ENCODE measurements at regions not wholly inside any gene's neighbourhood (a gene's known extent, or its start where the extent isn't known, plus 50 kb on each side); places are given as distances from the start of the nearest gene placed in this dataset.
"Not testable (repeated sequence)": the region's sequence is repeated elsewhere in the genome, so short reads cannot be mapped to it uniquely, and the experiment has no call there.

DNA sequence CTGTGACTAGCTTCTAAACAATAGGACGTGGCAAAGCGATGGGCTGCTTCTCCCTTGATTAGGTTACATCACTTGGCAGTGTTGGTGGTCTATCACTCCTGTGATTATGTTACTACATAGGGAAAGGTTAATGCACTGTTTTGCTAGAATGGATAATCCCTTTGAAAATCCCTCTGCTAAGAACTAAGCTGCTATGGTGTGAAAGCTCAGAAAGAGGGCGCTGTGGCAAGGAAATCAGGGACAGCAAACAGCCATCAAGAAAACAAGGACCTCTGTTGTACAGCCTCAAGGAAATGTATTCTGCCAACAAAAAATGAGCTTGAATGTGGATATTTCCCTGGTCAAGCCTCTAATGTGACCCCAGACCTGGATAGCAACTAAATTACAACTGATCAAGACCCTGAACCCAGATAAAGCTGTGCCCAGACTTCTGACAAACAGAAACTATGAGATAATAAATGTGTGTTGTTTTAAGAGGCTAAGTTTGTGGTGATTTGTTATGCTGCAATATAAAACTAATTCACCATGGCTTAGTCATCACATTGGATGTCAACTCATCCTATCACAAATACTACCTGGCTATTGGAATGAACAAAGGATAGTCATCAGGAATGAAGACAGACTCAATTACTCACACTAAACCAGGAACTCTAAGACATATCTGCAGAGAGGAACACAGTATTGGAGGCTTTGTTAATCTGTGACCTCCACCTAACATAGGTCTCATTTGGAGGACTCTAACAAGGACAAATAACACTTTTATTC is 1215.9 kb downstream of the EFNA5 start:
- Histone ChIP-seq H3K9me3 (no peaks in the 10 kb centered on the region), H3K36me3 (no peaks in the 10 kb centered on the region), H3K27ac (no peak overlapping the region), H3K4me3 (no peak overlapping the region), H3K4me1 (no peaks in the 10 kb centered on the region), H3K27me3 (no peaks in the 10 kb centered on the region)
- DNase-seq: peak in 1 of 2 donors; percentile 26
- no peak for TF ChIP-seq POLR2AphosphoS5 (IDR thresholded peaks at IDR 0.05)
- no peak for TF ChIP-seq EP300 (IDR thresholded peaks at IDR 0.05)
- TF ChIP-seq, protein P1, sequence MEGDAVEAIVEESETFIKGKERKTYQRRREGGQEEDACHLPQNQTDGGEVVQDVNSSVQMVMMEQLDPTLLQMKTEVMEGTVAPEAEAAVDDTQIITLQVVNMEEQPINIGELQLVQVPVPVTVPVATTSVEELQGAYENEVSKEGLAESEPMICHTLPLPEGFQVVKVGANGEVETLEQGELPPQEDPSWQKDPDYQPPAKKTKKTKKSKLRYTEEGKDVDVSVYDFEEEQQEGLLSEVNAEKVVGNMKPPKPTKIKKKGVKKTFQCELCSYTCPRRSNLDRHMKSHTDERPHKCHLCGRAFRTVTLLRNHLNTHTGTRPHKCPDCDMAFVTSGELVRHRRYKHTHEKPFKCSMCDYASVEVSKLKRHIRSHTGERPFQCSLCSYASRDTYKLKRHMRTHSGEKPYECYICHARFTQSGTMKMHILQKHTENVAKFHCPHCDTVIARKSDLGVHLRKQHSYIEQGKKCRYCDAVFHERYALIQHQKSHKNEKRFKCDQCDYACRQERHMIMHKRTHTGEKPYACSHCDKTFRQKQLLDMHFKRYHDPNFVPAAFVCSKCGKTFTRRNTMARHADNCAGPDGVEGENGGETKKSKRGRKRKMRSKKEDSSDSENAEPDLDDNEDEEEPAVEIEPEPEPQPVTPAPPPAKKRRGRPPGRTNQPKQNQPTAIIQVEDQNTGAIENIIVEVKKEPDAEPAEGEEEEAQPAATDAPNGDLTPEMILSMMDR (IDR thresholded peaks at IDR 0.05): peak in 4 of 6 experiments; percentile 13 to 37 (median 28)
- no peak for TF ChIP-seq POLR2A (IDR thresholded peaks at IDR 0.05)
- ATAC-seq (ENCODE audit: low FRiP score in 2 of 2): no peak
- 40 to 57% methylated on average over 3 of the region's 3 CpGs for WGBS, 2 donors

DNA sequence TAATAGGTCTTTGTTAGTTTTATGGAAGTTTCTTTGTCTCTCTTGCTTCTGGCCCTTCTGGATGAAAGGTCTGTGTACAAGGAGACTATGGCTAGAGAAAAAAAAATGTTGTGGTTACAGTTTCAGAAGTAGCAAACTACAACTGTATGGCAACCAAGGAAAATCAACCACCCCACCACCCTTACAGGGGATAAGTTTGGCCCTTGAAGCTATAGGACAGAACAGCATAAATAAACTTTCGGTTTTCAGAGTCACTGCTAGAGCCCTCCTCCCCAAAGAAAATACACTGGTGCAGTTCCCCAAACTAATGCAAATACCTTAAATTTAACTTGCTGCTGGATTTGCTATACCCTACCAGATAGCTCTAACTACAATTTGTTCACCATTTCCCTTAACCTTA is 1216.7 kb downstream of the EFNA5 start:
- DNase-seq: no peak
- ATAC-seq (ENCODE audit: low FRiP score in 2 of 2): no peak
- no peaks in the 10 kb centered on the region for H3K9me3 ChIP-seq
- no peaks in the 10 kb centered on the region for H3K27me3 ChIP-seq
- no peaks in the 10 kb centered on the region for H3K4me1 ChIP-seq
- H3K36me3 ChIP-seq: no peaks in the 10 kb centered on the region
- no peak overlapping the region for H3K4me3 ChIP-seq
- TF ChIP-seq, protein P1 (IDR thresholded peaks at IDR 0.05): no peak
- TF ChIP-seq EP300 (IDR thresholded peaks at IDR 0.05) (no peak), POLR2A (IDR thresholded peaks at IDR 0.05) (no peak), POLR2AphosphoS5 (IDR thresholded peaks at IDR 0.05) (no peak)
- H3K27ac ChIP-seq: no peak overlapping the region
- 88 to 92% methylated on average over 1 of the region's 1 CpG for WGBS, 2 donors

DNA sequence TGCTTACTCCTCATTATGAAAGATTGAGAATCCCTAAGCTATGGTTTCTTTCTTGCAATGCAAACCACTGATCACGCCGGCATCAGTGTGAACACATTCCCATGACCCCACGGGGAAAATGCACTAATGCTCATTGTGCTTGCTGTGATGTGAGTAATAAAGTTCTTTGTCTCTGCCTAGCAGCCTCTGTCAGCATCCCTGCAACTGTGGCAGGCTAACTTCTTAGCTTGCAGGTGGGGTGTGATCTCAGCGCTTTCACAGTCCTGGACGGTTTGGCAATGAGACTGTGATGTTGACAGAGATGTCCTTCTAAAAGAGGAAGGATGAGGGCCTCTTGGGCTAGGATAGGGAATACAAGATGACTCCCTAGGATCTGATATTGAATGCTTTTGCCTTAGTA is 1218.7 kb downstream of the EFNA5 start:
- no peak overlapping the region for H3K4me3 ChIP-seq
- DNase-seq (no peak), ATAC-seq (ENCODE audit: low FRiP score in 2 of 2) (no peak)
- no peaks in the 10 kb centered on the region for H3K9me3 ChIP-seq
- TF ChIP-seq EP300 (IDR thresholded peaks at IDR 0.05) (no peak), POLR2A (IDR thresholded peaks at IDR 0.05) (no peak), POLR2AphosphoS5 (IDR thresholded peaks at IDR 0.05) (no peak)
- TF ChIP-seq, protein P1 (IDR thresholded peaks at IDR 0.05): no peak
- no peaks in the 10 kb centered on the region for H3K27me3 ChIP-seq
- H3K4me1 ChIP-seq: no peaks in the 10 kb centered on the region
- no peak overlapping the region for H3K27ac ChIP-seq
- H3K36me3 ChIP-seq: no peaks in the 10 kb centered on the region
- 80 to 91% methylated on average over 3 to 5 of the region's 5 CpGs for WGBS, 2 donors

DNA sequence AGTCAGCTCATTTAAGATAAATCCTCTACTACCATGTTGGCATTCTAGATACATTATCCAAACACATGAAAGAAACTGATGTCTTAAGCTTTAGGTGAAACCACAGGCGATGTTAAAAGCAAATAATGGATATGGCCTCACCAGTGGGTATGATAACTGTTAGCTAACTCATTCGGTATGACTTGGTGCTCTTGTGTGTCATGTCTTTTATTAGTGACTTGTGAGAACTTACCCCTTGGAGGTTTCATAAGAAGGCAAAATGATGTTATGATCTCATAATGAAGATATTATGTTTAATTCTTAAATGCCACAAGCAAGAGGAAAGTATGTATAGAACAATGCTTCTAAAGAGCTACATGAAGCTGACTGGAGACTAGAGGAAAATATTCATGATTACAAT is 1227.0 kb downstream of the EFNA5 start:
- Histone ChIP-seq H3K9me3 (no peaks in the 10 kb centered on the region), H3K4me3 (no peak overlapping the region), H3K27me3 (no peaks in the 10 kb centered on the region), H3K27ac (no peak overlapping the region), H3K36me3 (no peaks in the 10 kb centered on the region), H3K4me1 (no peaks in the 10 kb centered on the region)
- ATAC-seq (ENCODE audit: low FRiP score in 2 of 2) (no peak), DNase-seq (no peak)
- WGBS, 2 donors: 85 to 93% methylated on average over 2 of the region's 2 CpGs
- TF ChIP-seq POLR2AphosphoS5 (IDR thresholded peaks at IDR 0.05) (no peak), EP300 (IDR thresholded peaks at IDR 0.05) (no peak), POLR2A (IDR thresholded peaks at IDR 0.05) (no peak)
- TF ChIP-seq, protein P1 (IDR thresholded peaks at IDR 0.05): no peak

DNA sequence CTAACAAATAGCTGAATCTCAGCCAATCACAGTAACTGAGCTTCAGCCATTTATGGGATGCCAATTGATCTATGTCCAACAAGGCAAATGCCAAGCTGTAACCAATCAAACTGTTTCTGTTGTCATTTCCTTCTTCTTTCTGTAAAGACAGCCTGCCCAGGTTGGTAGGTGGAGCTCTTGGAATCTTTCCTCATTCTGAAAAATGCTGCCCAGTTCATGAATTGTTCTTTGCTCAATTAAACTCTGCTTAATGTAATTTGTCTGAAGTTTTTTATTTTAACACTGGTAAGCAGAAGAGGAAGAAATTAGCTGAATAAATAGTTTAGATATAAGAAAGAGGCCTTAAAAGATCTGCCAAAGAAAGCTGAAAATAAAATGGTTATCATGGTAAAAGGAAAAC is 1235.6 kb downstream of the EFNA5 start:
- no peaks in the 10 kb centered on the region for H3K4me1 ChIP-seq
- H3K4me3 ChIP-seq: no peak overlapping the region
- ATAC-seq (ENCODE audit: low FRiP score in 2 of 2): no peak
- no peak for DNase-seq
- H3K27ac ChIP-seq: no peak overlapping the region
- TF ChIP-seq POLR2A (IDR thresholded peaks at IDR 0.05): no peak
- no peak for TF ChIP-seq POLR2AphosphoS5 (IDR thresholded peaks at IDR 0.05)
- TF ChIP-seq EP300 (IDR thresholded peaks at IDR 0.05): no peak
- TF ChIP-seq, protein P1 (IDR thresholded peaks at IDR 0.05): no peak
- H3K27me3 ChIP-seq: no peaks in the 10 kb centered on the region
- H3K36me3 ChIP-seq: no peaks in the 10 kb centered on the region
- peaks cover 0 to 3% (median 0%) of the 10 kb centered on the region in 4 donors for H3K9me3 ChIP-seq

DNA sequence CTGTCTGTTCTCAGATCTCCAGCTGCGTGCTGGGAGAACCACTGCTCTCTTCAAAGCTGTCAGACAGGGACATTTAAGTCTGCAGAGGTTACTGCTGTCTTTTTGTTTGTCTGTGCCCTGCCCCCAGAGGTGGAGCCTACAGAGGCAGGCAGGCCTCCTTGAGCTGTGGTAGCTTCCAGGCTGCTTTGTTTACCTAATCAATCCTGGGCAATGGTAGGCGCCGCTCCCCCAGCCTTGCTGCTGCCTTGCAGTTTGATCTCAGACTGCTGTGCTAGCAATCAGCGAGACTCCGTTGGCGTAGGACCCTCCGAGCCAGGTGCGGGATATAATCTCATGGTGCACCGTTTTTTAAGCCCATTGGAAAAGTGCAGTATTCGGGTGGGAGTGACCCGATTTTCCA is 1240.0 kb downstream of the EFNA5 start:
- not testable (repeated sequence) for H3K36me3 ChIP-seq; DNase-seq; H3K27me3 ChIP-seq; H3K9me3 ChIP-seq; H3K4me3 ChIP-seq; H3K4me1 ChIP-seq; ATAC-seq (ENCODE audit: low FRiP score in 2 of 2); H3K27ac ChIP-seq
- 93 to 95% methylated on average over 7 to 11 of the region's 11 CpGs for WGBS, 2 donors
